OCI-LY3 (cell line): ENCODE measurements at regions not wholly inside any gene's neighbourhood (a gene's known extent, or its start where the extent isn't known, plus 50 kb on each side); places are given as distances from the start of the nearest gene placed in this dataset.

ENCODE experiments used
- EZH2phosphoT487 ChIP-seq: fragments of 200-600 bp; shearing (Covaris generic); IDR thresholded peaks from 2 replicates; pipeline ENCODE4 v1.6.1; 2018; ENCODE audit warnings: antibody characterized with exemption, mixed run types, low read depth
- TF ChIP-seq, protein P1 (sequence below): fragments of 200-600, 300-600 bp; sonication (generic); IDR thresholded peaks from 2 replicates; pipeline ENCODE4 v1.5.1; 2014; ENCODE audit warnings: antibody characterized with exemption, low read length, low read depth

DNA sequence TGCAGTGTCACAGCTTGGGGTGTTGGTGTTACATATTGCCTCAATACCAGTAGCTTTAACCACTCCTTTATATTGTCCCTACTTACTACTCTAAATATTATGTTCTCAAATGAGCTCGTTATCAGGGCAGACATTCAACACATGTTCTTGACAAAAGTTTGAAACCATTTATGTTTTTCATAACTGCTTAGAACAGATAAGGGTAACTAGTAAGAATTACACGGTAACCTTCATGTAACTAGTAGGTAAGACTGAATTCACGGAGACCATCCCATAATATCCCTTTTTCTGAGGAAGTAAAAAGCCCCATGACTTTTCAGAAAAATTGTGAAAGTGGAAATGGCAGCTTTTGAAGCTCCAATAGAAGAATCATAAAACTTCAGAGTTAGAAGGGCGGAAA is 59.6 kb upstream of the CENPW start:
- TF ChIP-seq, protein P1, sequence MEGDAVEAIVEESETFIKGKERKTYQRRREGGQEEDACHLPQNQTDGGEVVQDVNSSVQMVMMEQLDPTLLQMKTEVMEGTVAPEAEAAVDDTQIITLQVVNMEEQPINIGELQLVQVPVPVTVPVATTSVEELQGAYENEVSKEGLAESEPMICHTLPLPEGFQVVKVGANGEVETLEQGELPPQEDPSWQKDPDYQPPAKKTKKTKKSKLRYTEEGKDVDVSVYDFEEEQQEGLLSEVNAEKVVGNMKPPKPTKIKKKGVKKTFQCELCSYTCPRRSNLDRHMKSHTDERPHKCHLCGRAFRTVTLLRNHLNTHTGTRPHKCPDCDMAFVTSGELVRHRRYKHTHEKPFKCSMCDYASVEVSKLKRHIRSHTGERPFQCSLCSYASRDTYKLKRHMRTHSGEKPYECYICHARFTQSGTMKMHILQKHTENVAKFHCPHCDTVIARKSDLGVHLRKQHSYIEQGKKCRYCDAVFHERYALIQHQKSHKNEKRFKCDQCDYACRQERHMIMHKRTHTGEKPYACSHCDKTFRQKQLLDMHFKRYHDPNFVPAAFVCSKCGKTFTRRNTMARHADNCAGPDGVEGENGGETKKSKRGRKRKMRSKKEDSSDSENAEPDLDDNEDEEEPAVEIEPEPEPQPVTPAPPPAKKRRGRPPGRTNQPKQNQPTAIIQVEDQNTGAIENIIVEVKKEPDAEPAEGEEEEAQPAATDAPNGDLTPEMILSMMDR = no peak
- TF ChIP-seq EZH2phosphoT487 = no peak
